K562 (cell line): ENCODE measurements at regions not wholly inside any gene's neighbourhood (a gene's known extent, or its start where the extent isn't known, plus 50 kb on each side); places are given as distances from the start of the nearest gene placed in this dataset.

Experiments used
- ATAC-seq: fragments of 200-7000 bp; cut with Tn5 transposase; 3 replicates; pipeline ENCODE4 v1.9.1; 2020; ENCODE audit warnings: moderate library complexity
- BruUV-seq: library from RNA; stranded (reverse); fragments of 400-500 nt; replicated peaks from 2 replicates; lab custom pipeline; 2021; lab: Mats Ljungman, UMichigan
- CTCF ChIA-PET: fragments of 300-600 bp; formaldehyde crosslinking; extraction: SDS; loops from one replicate; lab custom pipeline; 2021; ENCODE audit warnings: low intra/inter-chr PET ratio; lab: Yijun Ruan, JAX
- POLR2A ChIA-PET: fragments of 300-600, 350-650 bp; sonication (Branson Sonifier 250); formaldehyde crosslinking; extraction: SDS; loops from one replicate; lab custom pipeline; 2021; ENCODE audit warnings: antibody characterized with exemption, inconsistent platforms; lab: Yijun Ruan, JAX
- DNase-seq, 4 experiments: peaks; one replicate each; pipeline versions ENCODE4 v3.0.0 to v3.0.0-alpha.2; 2011 to 2018; ENCODE audit warnings: low spot score in 3 of 4, mixed read lengths in 3 of 4; ENCODE audit errors: extremely low read depth in 1 of 4
- FAIRE-seq: peaks from 2 replicates; lab custom pipeline; 2011; peaks lifted over from hg19 to GRCh38; lab: Jason Lieb, UNC
- H2AFZ ChIP-seq: 2 replicates; pipeline ENCODE4 v1.6.0; 2011; ENCODE audit warnings: low read depth, low read length, control low read depth, inconsistent platforms
- H3K27ac ChIP-seq: fragments of 200-600 bp; 3 replicates; pipeline ENCODE4 v1.8.0; 2011; ENCODE audit warnings: low read depth, mild to moderate bottlenecking, control low read depth, inconsistent platforms, low read length, moderate library complexity, mixed read lengths; ENCODE audit errors: extremely low read depth
- H3K27me3 ChIP-seq, 2 experiments: fragments of 300-600 bp in 1 of 2; 2 replicates in 1 of 2; 3 replicates in 1 of 2; pipeline versions ENCODE4 v1.6.0 to v1.8.0; 2011; ENCODE audit warnings: inconsistent platforms in 2 of 2, low read length in 2 of 2, mild to moderate bottlenecking in 1 of 2, mixed read lengths in 1 of 2, moderate library complexity in 1 of 2; ENCODE audit not compliant: control insufficient read depth in 2 of 2, insufficient read depth in 2 of 2
- H3K36me3 ChIP-seq: fragments of 300-600 bp; 3 replicates; pipeline ENCODE4 v1.8.0; 2011; ENCODE audit warnings: mild to moderate bottlenecking, low read length, inconsistent platforms; ENCODE audit not compliant: control insufficient read depth, insufficient read depth
- H3K4me1 ChIP-seq, 2 experiments: fragments of 200-600 bp in 1 of 2; replicated peaks in 1 of 2; 2 replicates in 1 of 2; 3 replicates in 1 of 2; pipeline versions ENCODE4 v1.5.1 to v1.8.0; 2011; ENCODE audit warnings: inconsistent platforms in 2 of 2, low read length in 2 of 2, mild to moderate bottlenecking in 1 of 2, mixed read lengths in 1 of 2, moderate library complexity in 1 of 2; ENCODE audit not compliant: control insufficient read depth in 2 of 2, insufficient read depth in 2 of 2
- H3K4me2 ChIP-seq: 2 replicates; pipeline ENCODE4 v1.6.1; 2011; ENCODE audit warnings: low read length, control low read depth, inconsistent platforms, mixed read lengths; ENCODE audit not compliant: insufficient read depth
- H3K4me3 ChIP-seq: fragments of 200-600 bp; sonication (generic), shearing (Covaris generic); 2 replicates; pipeline ENCODE4 v1.5.1; 2016; ENCODE audit warnings: control low read depth, inconsistent platforms
- H3K79me2 ChIP-seq: fragments of 200-600 bp; 3 replicates; pipeline ENCODE4 v1.8.0; 2011; ENCODE audit warnings: low read length, inconsistent platforms; ENCODE audit not compliant: control insufficient read depth, insufficient read depth
- H3K9ac ChIP-seq, 2 experiments: 2 replicates each; pipeline versions ENCODE4 v1.6.0 to v1.6.1; 2011; ENCODE audit warnings: low read depth in 2 of 2, low read length in 2 of 2, control low read depth in 1 of 2, inconsistent platforms in 1 of 2, mild to moderate bottlenecking in 1 of 2, mixed read lengths in 1 of 2; ENCODE audit not compliant: insufficient read depth in 1 of 2
- H3K9me1 ChIP-seq: one replicate; pipeline ENCODE4 v1.6.0; 2011; ENCODE audit warnings: inconsistent platforms, mild to moderate bottlenecking, low read length, moderate library complexity; ENCODE audit not compliant: control insufficient read depth, insufficient read depth
- H3K9me3 ChIP-seq: replicated peaks from 2 replicates; pipeline ENCODE4 v1.5.1; 2011; ENCODE audit warnings: low read depth, low read length, inconsistent platforms; ENCODE audit not compliant: control insufficient read depth, insufficient read depth
- H4K20me1 ChIP-seq: replicated peaks from 2 replicates; pipeline ENCODE4 v1.6.1; 2011; ENCODE audit warnings: low read length, inconsistent platforms, mixed read lengths; ENCODE audit not compliant: control insufficient read depth, insufficient read depth
- CAMTA2 ChIP-seq: fragments of 250-450 bp; sonication (Bioruptor Pico); conservative IDR thresholded peaks from 2 replicates; pipeline ENCODE4 v1.5.1; 2022
- DMBX1 ChIP-seq: fragments of 250-450 bp; sonication (Bioruptor Pico); IDR thresholded peaks from 2 replicates; pipeline ENCODE4 v1.8.0; 2022; ENCODE audit warnings: inconsistent platforms, mild to moderate bottlenecking, moderate library complexity, borderline replicate concordance
- MAZ ChIP-seq, 2 experiments: fragments of 450-650 bp in 1 of 2; sonication (generic) in 1 of 2; formaldehyde crosslinking; IDR thresholded peaks in 1 of 2; conservative IDR thresholded peaks in 1 of 2; 2 replicates each; pipeline versions ENCODE4 v1.4.0 to v1.5.0; 2020; ENCODE audit warnings: mild to moderate bottlenecking in 1 of 2, missing genetic modification reagents in 1 of 2
- NR2F6 ChIP-seq: fragments of 450-650 bp; formaldehyde crosslinking; IDR thresholded peaks from 2 replicates; pipeline ENCODE4 v1.4.0; 2020; ENCODE audit warnings: mild to moderate bottlenecking
- RERE ChIP-seq: sonication (generic); formaldehyde crosslinking; IDR thresholded peaks from 2 replicates; pipeline ENCODE4 v1.8.0; 2023; ENCODE audit warnings: missing genetic modification reagents, mild to moderate bottlenecking, borderline replicate concordance
- STAT6 ChIP-seq: sonication (generic); formaldehyde crosslinking; IDR thresholded peaks from 2 replicates; pipeline ENCODE4 v1.8.1; 2023; ENCODE audit warnings: mild to moderate bottlenecking, missing genetic modification reagents
- ZNF431 ChIP-seq: sonication (generic); formaldehyde crosslinking; IDR thresholded peaks from 2 replicates; pipeline ENCODE4 v1.8.0; 2022; ENCODE audit warnings: mild to moderate bottlenecking, missing genetic modification reagents
- WGBS: fragments of 100-300 bp; shearing (Covaris generic); methylation state at CpG from one replicate; pipeline ENCODE4 v1.1.6; 2016; ENCODE audit warnings: low coverage, mixed read lengths; ENCODE audit not compliant: insufficient coverage; ENCODE audit errors: missing lambda C conversion rate; 5-methylcytosine and 5-hydroxymethylcytosine counted together
- in situ Hi-C: fragments of 300-500 bp; cut with MboI; formaldehyde crosslinking; loops from 4 replicates; pipeline ENCODE4 v1.15.0; 2018; ENCODE audit warnings: inconsistent platforms, mixed read lengths
- intact Hi-C: fragments of 100-400 bp; cut with micrococcal nuclease; formaldehyde crosslinking; loops from 2 replicates; pipeline ENCODE4 v1.14.2; 2022

- Histone ChIP-seq H3K9me1 (no peaks in the 10 kb centered on the region), H3K27me3 (no peaks in the 10 kb centered on the region), H3K4me1 (no peaks in the 10 kb centered on the region), H3K9ac (no peak overlapping the region), H3K79me2 (no peaks in the 10 kb centered on the region), H3K36me3 (no peaks in the 10 kb centered on the region), H3K4me3 (no peak overlapping the region), H3K27ac (no peak overlapping the region), H3K4me2 (no peak overlapping the region), H4K20me1 (no peaks in the 10 kb centered on the region), H2AFZ (no peak overlapping the region), H3K9me3 (no peaks in the 10 kb centered on the region)
- no peak for DNase-seq
- CTCF ChIA-PET = no interaction called here
- POLR2A ChIA-PET = no interaction called here
- WGBS = 0% methylated on average over 3 of the region's 3 CpGs
- in situ Hi-C loops = no loop called here
- BruUV-seq = no TSS peak
- no peak for ATAC-seq
- FAIRE-seq = no peak
- intact Hi-C loops = no loop called here
- TF ChIP-seq RERE (no peak), CAMTA2 (no peak), MAZ (CRISPR knock-in tag; conservative IDR thresholded peaks at IDR 0.05 in 1 of 2, IDR thresholded peaks at IDR 0.05 in 1 of 2) (no peak), ZNF431 (CRISPR knock-in tag) (no peak), STAT6 (no peak), NR2F6 (no peak), DMBX1 (no peak)
Observed at GRCh38 chrX:36856849-36857248, 151.3 kb upstream of the FAM47C start.
